ENCODE measurements at regions not wholly inside any gene's neighbourhood (a gene's known extent, or its start where the extent isn't known, plus 50 kb on each side); places are given as distances from the start of the nearest gene placed in this dataset.

DNA sequence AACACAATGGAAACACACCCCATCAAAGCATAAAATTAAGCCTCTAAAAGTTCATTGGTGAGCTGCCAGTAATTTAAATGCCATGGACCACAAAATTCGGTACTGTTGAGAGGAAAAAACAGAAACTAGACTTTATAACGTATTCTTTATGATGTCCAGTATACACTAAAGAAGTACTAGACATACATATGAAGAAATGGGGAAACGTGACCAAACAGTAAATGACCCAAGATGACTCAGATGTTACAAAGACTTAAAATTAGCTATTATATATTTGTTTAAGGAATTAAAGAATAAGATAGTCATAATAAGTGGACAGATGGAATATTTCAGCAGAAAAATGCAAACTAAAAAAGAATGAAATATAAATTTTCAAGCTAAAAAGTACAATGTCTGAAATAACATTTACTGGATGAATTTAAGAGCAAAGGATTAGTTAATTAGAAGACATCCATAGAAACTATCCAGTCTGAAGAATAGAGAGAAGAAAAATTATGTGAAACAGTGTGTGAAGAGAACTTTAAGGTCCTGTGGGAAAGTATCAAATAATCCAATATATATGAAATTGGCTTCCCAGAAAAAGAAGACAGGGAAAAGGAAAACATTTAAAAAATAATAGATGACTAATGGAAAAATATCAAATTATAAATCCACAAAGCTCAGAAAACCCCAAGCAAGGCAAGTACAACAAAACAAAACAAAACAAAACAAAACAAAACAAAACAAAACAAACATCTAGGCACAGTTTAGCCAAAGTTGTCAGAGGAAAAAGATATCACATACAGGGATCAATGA lies 69.4 kb downstream of the SAMD9 start:
- Histone ChIP-seq H3K9me3 (ENCODE audit: control insufficient read depth, insufficient read depth, low read depth, low read length) (no peaks in the 10 kb centered on the region), H3K36me3 (ENCODE audit: control insufficient read depth in 2 of 2, insufficient read depth in 1 of 2, low read length in 2 of 2) (no peaks in the 10 kb centered on the region), H3K27ac (ENCODE audit: extremely low read depth, low read depth, low read length) (no peak overlapping the region), H3K4me1 (ENCODE audit: control insufficient read depth, insufficient read depth, low read length) (no peaks in the 10 kb centered on the region), H3K4me3 (ENCODE audit: low read depth, low read length) (no peak overlapping the region)
- CTCF ChIA-PET, result interaction anchor here (0.8 kb wide), 1 partner anchor 587 kb away, joined by 3 read pairs; no protein-coding TSS in a partner anchor
- POLR2A ChIA-PET, result no interaction called here
- TF ChIP-seq HOXC10 (CRISPR knock-in tag; IDR thresholded peaks at IDR 0.05) (no peak), SALL2 (tag by site-specific recombination; IDR thresholded peaks at IDR 0.05; ENCODE audit: borderline replicate concordance) (no peak), ZNF837 (tag by site-specific recombination; IDR thresholded peaks at IDR 0.05) (no peak), ZNF133 (tag by site-specific recombination; IDR thresholded peaks at IDR 0.05) (peak; percentile 69; the same call in 1 of the 2 replicates), ZFP41 (tag by site-specific recombination; IDR thresholded peaks at IDR 0.05; ENCODE audit: borderline replicate concordance) (no peak)

DNA sequence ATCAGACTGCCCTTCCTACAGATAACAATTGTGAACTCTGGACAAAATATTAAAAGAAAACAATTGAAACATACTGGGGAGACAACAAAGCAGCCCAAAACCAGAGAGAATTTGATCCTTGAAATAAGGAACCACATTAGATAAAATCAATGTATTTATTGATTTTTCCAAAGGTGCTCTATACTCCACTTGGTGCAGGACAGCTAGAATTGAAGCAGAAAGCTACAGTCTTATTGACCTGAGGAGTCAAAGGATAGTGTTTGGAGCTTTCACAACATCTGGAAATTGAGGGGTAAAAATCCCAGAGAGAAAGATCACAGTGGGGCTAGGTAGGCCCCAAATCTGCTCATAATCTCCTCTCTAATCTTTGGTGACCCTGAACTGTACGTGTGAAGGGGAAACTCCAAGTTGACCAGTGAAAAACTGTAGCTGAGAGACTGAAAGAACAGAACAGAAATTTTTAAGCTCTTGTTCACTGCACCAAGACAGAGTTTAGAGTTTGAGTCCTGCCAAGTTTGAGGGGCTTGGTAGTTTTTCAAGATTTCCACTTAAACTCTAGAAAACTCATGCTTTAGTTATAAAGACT lies 70.2 kb downstream of the SAMD9 start:
- no peak overlapping the region for H3K27ac ChIP-seq (ENCODE audit: extremely low read depth, low read depth, low read length)
- ChIA-PET CTCF (interaction anchor here (0.6 to 0.8 kb wide), 2 partner anchors 436 to 587 kb away, joined by 3 read pairs; no protein-coding TSS in a partner anchor), POLR2A (no interaction called here)

DNA sequence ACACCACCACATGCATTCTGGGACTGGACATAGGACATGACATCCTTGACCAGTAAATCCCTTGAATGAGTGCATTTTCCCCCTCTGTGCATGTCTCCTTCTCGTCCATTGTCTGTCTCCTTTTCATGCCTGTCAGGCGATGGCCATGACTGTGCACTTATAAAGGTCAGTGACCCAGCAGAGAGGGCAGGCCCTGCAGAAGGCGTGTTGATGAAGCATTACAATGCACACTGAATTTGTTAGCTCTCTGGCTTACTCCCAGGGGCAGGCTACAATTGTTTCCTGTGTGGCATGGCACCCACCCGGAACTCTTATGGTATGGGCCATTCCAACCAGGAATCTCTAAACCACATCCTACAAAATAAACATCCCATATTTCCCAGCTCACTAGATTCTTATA lies 71.1 kb downstream of the SAMD9 start:
- Histone ChIP-seq H3K9me3 (ENCODE audit: control insufficient read depth, insufficient read depth, low read depth, low read length) (no peaks in the 10 kb centered on the region), H3K4me3 (ENCODE audit: low read depth, low read length) (no peak overlapping the region), H3K4me1 (ENCODE audit: control insufficient read depth, insufficient read depth, low read length) (no peaks in the 10 kb centered on the region), H3K27ac (ENCODE audit: extremely low read depth, low read depth, low read length) (no peak overlapping the region), H3K36me3 (ENCODE audit: control insufficient read depth in 2 of 2, insufficient read depth in 1 of 2, low read length in 2 of 2) (no peaks in the 10 kb centered on the region)
- no peak for TF ChIP-seq ZIC2 (tag by site-specific recombination; IDR thresholded peaks at IDR 0.05)
- TF ChIP-seq ZFP69B (tag by site-specific recombination; IDR thresholded peaks at IDR 0.05), result no peak
- TF ChIP-seq ZNF423 (tag by site-specific recombination; IDR thresholded peaks at IDR 0.05), result no peak
- TF ChIP-seq ZNF660 (tag by site-specific recombination; IDR thresholded peaks at IDR 0.05), result no peak
- no peak for TF ChIP-seq SP2 (tag by site-specific recombination; IDR thresholded peaks at IDR 0.05)
- no peak for TF ChIP-seq GLIS2 (tag by site-specific recombination; IDR thresholded peaks at IDR 0.05)
- no peak for TF ChIP-seq ZNF747 (tag by site-specific recombination; IDR thresholded peaks at IDR 0.05)
- no peak for TF ChIP-seq YY2 (tag by site-specific recombination; IDR thresholded peaks at IDR 0.05)
- TF ChIP-seq ZNF549 (tag by site-specific recombination; IDR thresholded peaks at IDR 0.05), result no peak
- no peak for TF ChIP-seq REPIN1 (tag by site-specific recombination; IDR thresholded peaks at IDR 0.05; ENCODE audit: low read depth)
- no peak for TF ChIP-seq ZNF138 (tag by site-specific recombination; IDR thresholded peaks at IDR 0.05; ENCODE audit: borderline replicate concordance)
- TF ChIP-seq ZNF510 (tag by site-specific recombination; IDR thresholded peaks at IDR 0.05; ENCODE audit: insufficient replicate concordance), result no peak
- no peak for TF ChIP-seq ZNF341 (tag by site-specific recombination; IDR thresholded peaks at IDR 0.05; ENCODE audit: low read depth)
- TF ChIP-seq ZNF692 (tag by site-specific recombination; IDR thresholded peaks at IDR 0.05), result no peak
- no peak for TF ChIP-seq REST (tag by site-specific recombination; IDR thresholded peaks at IDR 0.05)
- ChIA-PET CTCF (interaction anchor here (0.6 kb wide), 1 partner anchor 435 kb away, joined by 3 read pairs; no protein-coding TSS in a partner anchor), POLR2A (no interaction called here)

More for the DNA sequence above, 70.2 kb downstream of the SAMD9 start:
- H3K36me3 ChIP-seq (ENCODE audit: control insufficient read depth in 2 of 2, insufficient read depth in 1 of 2, low read length in 2 of 2), result no peaks in the 10 kb centered on the region
- H3K9me3 ChIP-seq (ENCODE audit: control insufficient read depth, insufficient read depth, low read depth, low read length), result no peaks in the 10 kb centered on the region
- TF ChIP-seq ZBTB6 (tag by site-specific recombination; IDR thresholded peaks at IDR 0.05) (no peak), ZNF221 (tag by site-specific recombination; IDR thresholded peaks at IDR 0.05; ENCODE audit: borderline replicate concordance) (no peak)
- H3K4me1 ChIP-seq (ENCODE audit: control insufficient read depth, insufficient read depth, low read length), result no peaks in the 10 kb centered on the region
- H3K4me3 ChIP-seq (ENCODE audit: low read depth, low read length), result no peak overlapping the region
